AG04450 (cell line): ENCODE measurements at regions not wholly inside any gene's neighbourhood (a gene's known extent, or its start where the extent isn't known, plus 50 kb on each side); places are given as distances from the start of the nearest gene placed in this dataset.
A peak's percentile ranks its signal among the peaks of the same experiment; 100 is the strongest.

Experiments used
- CTCF ChIA-PET: fragments of 300-600, 350-600 bp; formaldehyde crosslinking; extraction: SDS; loops from one replicate; lab custom pipeline; 2022; ENCODE audit warnings: antibody characterized with exemption, inconsistent platforms; lab: Charles Lee
- POLR2A ChIA-PET: fragments of 350-600 bp; formaldehyde crosslinking; extraction: SDS; loops from one replicate; lab custom pipeline; 2021; ENCODE audit warnings: antibody characterized with exemption, inconsistent platforms; lab: Yijun Ruan, JAX
- DNase-seq: peaks from one replicate; pipeline ENCODE4 v3.0.0-alpha.2; 2011; ENCODE audit warnings: low read depth, low spot score
- H3K27ac ChIP-seq: one replicate; pipeline ENCODE4 v1.5.1; 2012; ENCODE audit warnings: low read depth, low read length, control low read depth
- H3K27me3 ChIP-seq: one replicate; pipeline ENCODE4 v1.6.0; 2012; ENCODE audit warnings: low read length; ENCODE audit not compliant: control insufficient read depth, insufficient read depth
- H3K4me3 ChIP-seq: 2 replicates; pipeline ENCODE4 v1.5.1; 2011; ENCODE audit warnings: mild to moderate bottlenecking, low read depth, low read length, control low read depth
- H3K9me3 ChIP-seq: 2 replicates; pipeline ENCODE4 v1.5.1; 2012; ENCODE audit warnings: low read length; ENCODE audit not compliant: control insufficient read depth, insufficient read depth
- TF ChIP-seq, protein P1 (sequence below): IDR thresholded peaks from 2 replicates; pipeline ENCODE4 v1.5.1; 2011; ENCODE audit warnings: low read depth, low read length, control low read depth, inconsistent platforms

DNA sequence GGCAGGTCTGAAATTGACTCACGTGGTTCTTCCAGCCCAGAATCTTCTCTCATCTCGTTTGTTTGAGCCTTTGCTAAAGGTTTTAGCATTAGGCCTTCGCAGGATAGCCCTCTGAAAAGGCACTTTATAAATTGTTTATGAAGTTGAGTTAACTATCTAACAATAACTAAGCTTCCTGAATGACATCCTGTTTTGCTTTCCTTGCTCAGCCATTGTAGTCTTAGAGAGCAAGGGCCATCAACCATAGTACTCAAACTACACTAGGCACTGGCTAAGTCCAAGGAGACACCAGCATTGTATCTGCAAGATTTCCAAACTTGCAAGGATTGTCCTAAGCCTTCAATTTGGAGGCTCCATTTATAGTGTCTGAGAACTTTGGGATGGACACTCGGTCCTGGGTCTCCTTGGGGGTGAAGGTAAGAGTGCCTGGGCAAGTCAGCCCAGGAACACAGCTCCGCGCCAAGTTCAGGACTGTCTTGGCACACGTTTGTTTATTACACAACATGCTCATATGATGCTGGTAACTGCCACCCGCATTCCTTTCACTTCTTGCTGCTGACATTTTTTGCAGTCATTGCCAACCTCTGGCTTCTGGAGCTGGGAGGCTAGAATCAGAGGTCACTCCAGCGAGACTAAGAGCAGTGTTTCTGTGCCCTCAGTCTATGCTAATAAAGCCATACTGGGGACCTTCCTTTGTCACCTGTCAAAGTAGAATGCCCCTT lies 151.1 kb downstream of the ESM1 start:
- Histone ChIP-seq H3K4me3 (no peak overlapping the region), H3K27me3 (no peaks in the 10 kb centered on the region), H3K27ac (peak overlapping the region; percentile 83), H3K9me3 (no peaks in the 10 kb centered on the region)
- ChIA-PET CTCF (interaction anchor here (2.3 kb wide), 1 partner anchor 11 kb away, joined by 15 read pairs; no protein-coding TSS in a partner anchor), POLR2A (interaction anchor here (0.8 to 2.3 kb wide), 2 partner anchors 90 to 210 kb away, joined by 3 to 20 read pairs; no protein-coding TSS in a partner anchor)
- TF ChIP-seq, protein P1, sequence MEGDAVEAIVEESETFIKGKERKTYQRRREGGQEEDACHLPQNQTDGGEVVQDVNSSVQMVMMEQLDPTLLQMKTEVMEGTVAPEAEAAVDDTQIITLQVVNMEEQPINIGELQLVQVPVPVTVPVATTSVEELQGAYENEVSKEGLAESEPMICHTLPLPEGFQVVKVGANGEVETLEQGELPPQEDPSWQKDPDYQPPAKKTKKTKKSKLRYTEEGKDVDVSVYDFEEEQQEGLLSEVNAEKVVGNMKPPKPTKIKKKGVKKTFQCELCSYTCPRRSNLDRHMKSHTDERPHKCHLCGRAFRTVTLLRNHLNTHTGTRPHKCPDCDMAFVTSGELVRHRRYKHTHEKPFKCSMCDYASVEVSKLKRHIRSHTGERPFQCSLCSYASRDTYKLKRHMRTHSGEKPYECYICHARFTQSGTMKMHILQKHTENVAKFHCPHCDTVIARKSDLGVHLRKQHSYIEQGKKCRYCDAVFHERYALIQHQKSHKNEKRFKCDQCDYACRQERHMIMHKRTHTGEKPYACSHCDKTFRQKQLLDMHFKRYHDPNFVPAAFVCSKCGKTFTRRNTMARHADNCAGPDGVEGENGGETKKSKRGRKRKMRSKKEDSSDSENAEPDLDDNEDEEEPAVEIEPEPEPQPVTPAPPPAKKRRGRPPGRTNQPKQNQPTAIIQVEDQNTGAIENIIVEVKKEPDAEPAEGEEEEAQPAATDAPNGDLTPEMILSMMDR = no peak
- DNase-seq = no peak

DNA sequence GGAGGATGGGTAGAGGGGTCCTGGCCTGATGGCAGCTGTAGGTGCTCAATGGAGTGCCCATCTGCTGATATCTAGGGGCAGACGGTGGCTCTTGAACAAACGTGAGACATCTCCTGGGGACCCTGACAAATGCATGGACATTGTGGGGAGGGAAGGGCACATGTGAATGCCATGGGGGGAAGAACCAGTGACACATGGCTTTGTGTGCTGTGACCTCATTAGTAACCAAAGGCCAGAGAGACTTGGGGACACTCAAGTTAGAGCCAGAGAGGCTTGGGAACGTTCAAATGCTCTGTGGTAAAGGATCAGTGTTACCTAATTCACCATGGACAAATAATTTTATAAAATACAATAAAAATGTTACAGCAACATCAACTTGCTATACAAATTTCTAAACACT lies 151.8 kb downstream of the ESM1 start:
- TF ChIP-seq, protein P1 = no peak
- CTCF ChIA-PET = interaction anchor here (1.7 kb wide), 1 partner anchor 11 kb away, joined by 6 read pairs; no protein-coding TSS in a partner anchor

DNA sequence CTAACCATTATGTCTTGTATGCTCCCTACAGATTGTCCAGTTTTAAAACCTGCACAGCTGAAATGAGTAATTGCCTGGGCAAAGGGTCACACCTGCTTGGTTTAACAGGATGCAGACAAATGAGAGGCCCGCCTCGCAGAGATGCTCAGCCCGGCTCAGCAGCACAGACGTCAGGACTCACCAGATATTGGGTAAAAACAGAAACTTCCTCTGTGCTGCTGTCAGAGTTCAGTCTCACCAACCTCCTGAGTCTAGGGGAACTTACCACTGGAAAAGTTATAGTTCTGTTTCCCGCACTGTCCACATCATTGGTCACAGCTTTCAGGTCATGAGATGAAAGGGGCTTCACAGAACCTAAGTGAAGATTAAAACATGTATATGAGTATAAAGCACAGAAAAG lies 152.5 kb downstream of the ESM1 start:
- TF ChIP-seq, protein P1 = no peak
- POLR2A ChIA-PET = interaction anchor here (0.6 kb wide), 1 partner anchor 89 kb away, joined by 3 read pairs; no protein-coding TSS in a partner anchor
- CTCF ChIA-PET = interaction anchor here (1.3 to 1.7 kb wide), 2 partner anchors 12 to 34 kb away, joined by 6 read pairs; no protein-coding TSS in a partner anchor
- Histone ChIP-seq H3K9me3 (no peaks in the 10 kb centered on the region), H3K27ac (no peak overlapping the region), H3K4me3 (no peak overlapping the region), H3K27me3 (no peaks in the 10 kb centered on the region)
- DNase-seq = no peak

More for the DNA sequence above, 151.8 kb downstream of the ESM1 start:
- no peak for DNase-seq
- POLR2A ChIA-PET = interaction anchor here (0.8 kb wide), 1 partner anchor 209 kb away, joined by 3 read pairs; no protein-coding TSS in a partner anchor
- H3K4me3 ChIP-seq = no peak overlapping the region
- no peaks in the 10 kb centered on the region for H3K27me3 ChIP-seq
- H3K9me3 ChIP-seq = no peaks in the 10 kb centered on the region
- H3K27ac ChIP-seq = no peak overlapping the region

DNA sequence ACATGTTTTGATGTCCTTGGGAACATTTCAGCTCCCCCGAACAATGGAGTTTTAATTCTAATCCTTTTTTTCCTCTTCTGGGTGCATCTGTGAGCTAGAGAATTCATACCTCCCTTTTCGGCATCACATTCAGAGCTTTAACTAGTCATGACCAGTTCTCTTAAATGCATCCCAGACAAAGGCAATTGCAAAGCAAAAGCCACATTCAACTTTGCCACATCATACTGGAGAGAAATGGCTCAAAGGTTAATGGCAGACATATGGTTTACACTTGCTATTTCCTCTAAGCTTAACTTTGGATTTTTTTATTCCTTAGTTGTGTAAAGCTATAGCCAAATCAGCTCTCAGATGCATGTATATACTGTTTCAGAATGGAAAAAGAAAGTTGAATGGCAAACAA lies 153.3 kb downstream of the ESM1 start:
- Histone ChIP-seq H3K4me3 (no peak overlapping the region), H3K27me3 (no peaks in the 10 kb centered on the region), H3K27ac (no peak overlapping the region), H3K9me3 (no peaks in the 10 kb centered on the region)
- POLR2A ChIA-PET = interaction anchor here (0.6 to 0.7 kb wide), 2 partner anchors 88 to 207 kb away, joined by 3 to 5 read pairs; no protein-coding TSS in a partner anchor
- peak; percentile 61 for DNase-seq
- CTCF ChIA-PET = interaction anchor here (1.3 to 1.7 kb wide), 2 partner anchors 13 to 35 kb away, joined by 6 read pairs; no protein-coding TSS in a partner anchor
- TF ChIP-seq, protein P1 = no peak

DNA sequence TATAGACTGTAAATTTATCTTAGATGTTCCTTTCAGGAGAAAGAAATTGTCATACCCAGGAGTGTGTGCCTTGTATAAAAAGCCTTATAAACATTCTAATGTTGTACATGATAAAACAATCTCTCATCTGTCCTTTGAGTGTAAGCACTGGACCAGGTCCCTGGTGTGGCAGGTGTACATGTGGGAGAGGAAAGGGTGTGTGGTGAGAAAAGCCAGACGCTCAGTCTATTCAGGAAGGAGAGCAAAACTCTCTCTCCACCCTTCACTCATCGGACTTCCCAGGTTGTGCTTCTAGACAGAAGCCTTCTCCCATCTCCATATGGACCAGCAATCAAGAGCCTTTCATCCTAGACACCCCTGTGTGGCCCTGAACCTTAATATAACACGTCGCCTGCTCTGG lies 154.2 kb downstream of the ESM1 start:
- POLR2A ChIA-PET = no interaction called here
- H3K27ac ChIP-seq = peak overlapping the region; percentile 25
- CTCF ChIA-PET = no interaction called here
- no peaks in the 10 kb centered on the region for H3K27me3 ChIP-seq
- TF ChIP-seq, protein P1 = no peak
- no peak for DNase-seq
- no peaks in the 10 kb centered on the region for H3K9me3 ChIP-seq
- H3K4me3 ChIP-seq = no peak overlapping the region
